ENCODE measurements at regions not wholly inside any gene's neighbourhood (a gene's known extent, or its start where the extent isn't known, plus 50 kb on each side); places are given as distances from the start of the nearest gene placed in this dataset.

GRCh38 chr15:100808691-100809090, 70.9 kb upstream of the ALDH1A3 start:
- H3K27ac Mint-ChIP-seq (ENCODE audit: unreplicated experiment) = no peak overlapping the region
- H3K36me3 Mint-ChIP-seq (ENCODE audit: unreplicated experiment) = no peaks in the 10 kb centered on the region
- peaks cover 3% of the 10 kb centered on the region for H3K9me3 Mint-ChIP-seq (ENCODE audit: unreplicated experiment)
- no peak for DNase-seq (ENCODE audit: extremely low spot score, unreplicated experiment)
- H3K27me3 Mint-ChIP-seq (ENCODE audit: unreplicated experiment) = peaks cover 3% of the 10 kb centered on the region
- TF ChIP-seq CTCF (IDR thresholded peaks at IDR 0.05) = no peak
- H3K4me1 Mint-ChIP-seq (ENCODE audit: unreplicated experiment) = peaks cover 4% of the 10 kb centered on the region
- H3K4me3 Mint-ChIP-seq (ENCODE audit: unreplicated experiment) = no peak overlapping the region

GRCh38 chr15:100809151-100809550, 70.5 kb upstream of the ALDH1A3 start:
- no peak for TF ChIP-seq CTCF (IDR thresholded peaks at IDR 0.05)
- H3K27me3 Mint-ChIP-seq (ENCODE audit: unreplicated experiment) = peaks cover under 1% of the 10 kb centered on the region
- DNase-seq (ENCODE audit: extremely low spot score, unreplicated experiment) = no peak
- H3K36me3 Mint-ChIP-seq (ENCODE audit: unreplicated experiment) = no peaks in the 10 kb centered on the region
- peaks cover 3% of the 10 kb centered on the region for H3K9me3 Mint-ChIP-seq (ENCODE audit: unreplicated experiment)
- H3K4me1 Mint-ChIP-seq (ENCODE audit: unreplicated experiment) = peaks cover 4% of the 10 kb centered on the region
- no peak overlapping the region for H3K4me3 Mint-ChIP-seq (ENCODE audit: unreplicated experiment)
- no peak overlapping the region for H3K27ac Mint-ChIP-seq (ENCODE audit: unreplicated experiment)

GRCh38 chr15:100809587-100809986, 70.0 kb upstream of the ALDH1A3 start:
- DNase-seq (ENCODE audit: extremely low spot score, unreplicated experiment) = no peak
- Mint-ChIP-seq H3K4me1 (ENCODE audit: unreplicated experiment) (peaks cover 4% of the 10 kb centered on the region), H3K4me3 (ENCODE audit: unreplicated experiment) (no peak overlapping the region), H3K9me3 (ENCODE audit: unreplicated experiment) (peaks cover 2% of the 10 kb centered on the region), H3K27me3 (ENCODE audit: unreplicated experiment) (no peaks in the 10 kb centered on the region), H3K27ac (ENCODE audit: unreplicated experiment) (no peak overlapping the region), H3K36me3 (ENCODE audit: unreplicated experiment) (no peaks in the 10 kb centered on the region)
- TF ChIP-seq CTCF (IDR thresholded peaks at IDR 0.05) = no peak

GRCh38 chr15:100810229-100810628, 69.4 kb upstream of the ALDH1A3 start:
- Mint-ChIP-seq H3K4me3 (ENCODE audit: unreplicated experiment) (no peak overlapping the region), H3K36me3 (ENCODE audit: unreplicated experiment) (no peaks in the 10 kb centered on the region), H3K27me3 (ENCODE audit: unreplicated experiment) (no peaks in the 10 kb centered on the region), H3K9me3 (ENCODE audit: unreplicated experiment) (peaks cover 7% of the 10 kb centered on the region), H3K27ac (ENCODE audit: unreplicated experiment) (no peak overlapping the region), H3K4me1 (ENCODE audit: unreplicated experiment) (peaks cover 4% of the 10 kb centered on the region)
- no peak for TF ChIP-seq CTCF (IDR thresholded peaks at IDR 0.05)
- no peak for DNase-seq (ENCODE audit: extremely low spot score, unreplicated experiment)

- H3K9me3 Mint-ChIP-seq (ENCODE audit: unreplicated experiment) = peaks cover 11% of the 10 kb centered on the region
- no peak overlapping the region for H3K4me3 Mint-ChIP-seq (ENCODE audit: unreplicated experiment)
- DNase-seq (ENCODE audit: extremely low spot score, unreplicated experiment) = no peak
- H3K4me1 Mint-ChIP-seq (ENCODE audit: unreplicated experiment) = peaks cover 4% of the 10 kb centered on the region
- H3K27me3 Mint-ChIP-seq (ENCODE audit: unreplicated experiment) = no peaks in the 10 kb centered on the region
- TF ChIP-seq CTCF (IDR thresholded peaks at IDR 0.05) = no peak
- H3K27ac Mint-ChIP-seq (ENCODE audit: unreplicated experiment) = no peak overlapping the region
- H3K36me3 Mint-ChIP-seq (ENCODE audit: unreplicated experiment) = no peaks in the 10 kb centered on the region
Measured at GRCh38 chr15:100810831-100811230, 68.8 kb upstream of the ALDH1A3 start.

Measured in osteocyte (in vitro differentiated cells).